Fibroblast of gingiva (primary cell): ENCODE measurements at regions not wholly inside any gene's neighbourhood (a gene's known extent, or its start where the extent isn't known, plus 50 kb on each side); places are given as distances from the start of the nearest gene placed in this dataset.

ENCODE experiments used
- DNase-seq: peaks from one replicate; pipeline ENCODE4 v3.0.0-alpha.2; 2011; ENCODE audit warnings: low read depth

GRCh38 chr2:128494307-128494639 is 175.6 kb upstream of the HS6ST1 start:
- no peak for DNase-seq

DNA sequence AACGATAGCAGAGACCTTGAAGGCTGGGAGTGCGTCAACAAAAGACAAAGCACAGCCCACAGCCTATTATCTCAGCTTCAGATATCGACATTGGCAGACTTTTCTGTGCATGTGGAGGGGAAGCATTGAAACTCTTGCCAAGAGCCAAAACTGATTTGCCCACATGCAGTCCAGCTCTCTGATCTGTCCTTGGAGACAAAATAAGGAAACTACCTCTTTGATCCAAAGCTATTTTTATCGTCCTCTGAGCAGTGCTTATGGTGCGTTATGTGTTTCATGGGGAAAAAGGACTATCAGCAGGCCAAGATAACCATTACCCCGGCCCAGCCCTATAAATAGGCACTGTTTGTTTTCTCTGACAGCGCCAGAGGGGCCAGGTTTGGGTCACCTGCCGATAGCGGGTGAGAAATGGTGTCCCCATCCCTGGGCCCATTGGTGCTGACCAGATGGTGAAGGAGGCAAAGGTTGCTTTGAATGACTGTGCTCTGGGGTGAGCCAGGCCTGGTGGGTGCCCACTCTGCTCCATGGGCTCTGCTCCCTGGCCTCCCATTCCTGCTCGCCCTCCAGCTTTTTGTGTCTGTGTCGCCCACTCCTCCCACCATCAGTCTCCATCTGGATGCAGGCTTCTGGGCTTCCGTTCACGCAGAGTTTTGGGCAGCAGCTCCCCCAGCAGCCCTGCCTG is 176.1 kb upstream of the HS6ST1 start:
- no peak for DNase-seq

DNA sequence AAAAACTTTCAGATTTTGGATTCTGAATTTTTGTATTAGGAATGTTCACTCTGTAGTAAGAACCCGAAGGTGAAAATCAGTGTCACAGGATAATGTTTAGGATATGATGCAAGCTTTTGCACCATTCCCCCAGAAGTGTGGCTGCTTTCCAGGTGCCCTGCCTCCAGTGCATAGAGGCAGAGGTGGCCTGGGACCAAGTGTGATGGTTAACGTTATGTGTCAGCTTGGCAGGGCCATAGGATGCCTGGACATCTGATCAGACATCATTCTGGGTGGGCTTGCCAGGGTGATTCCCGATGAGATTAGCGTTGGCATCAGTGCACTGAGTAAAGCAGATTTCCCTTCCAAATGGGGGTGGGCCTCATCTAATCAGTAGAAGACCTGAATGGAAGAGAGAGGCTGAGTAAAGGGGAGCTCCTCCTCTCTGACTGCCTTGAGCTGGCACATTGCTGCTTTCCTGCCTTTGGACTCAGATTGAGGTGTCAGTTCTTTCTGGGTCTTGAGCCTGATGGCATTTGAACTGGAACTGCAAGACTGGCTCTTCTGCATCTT is 177.4 kb upstream of the HS6ST1 start:
- no peak for DNase-seq

GRCh38 chr2:128496700-128497099 is 178.0 kb upstream of the HS6ST1 start:
- DNase-seq: no peak

- no peak for DNase-seq
Measured at GRCh38 chr2:128497461-128497860, 178.8 kb upstream of the HS6ST1 start.

GRCh38 chr2:128498086-128498485 is 179.4 kb upstream of the HS6ST1 start:
- DNase-seq: no peak

GRCh38 chr2:128498589-128498988 is 179.9 kb upstream of the HS6ST1 start:
- DNase-seq: no peak

DNA sequence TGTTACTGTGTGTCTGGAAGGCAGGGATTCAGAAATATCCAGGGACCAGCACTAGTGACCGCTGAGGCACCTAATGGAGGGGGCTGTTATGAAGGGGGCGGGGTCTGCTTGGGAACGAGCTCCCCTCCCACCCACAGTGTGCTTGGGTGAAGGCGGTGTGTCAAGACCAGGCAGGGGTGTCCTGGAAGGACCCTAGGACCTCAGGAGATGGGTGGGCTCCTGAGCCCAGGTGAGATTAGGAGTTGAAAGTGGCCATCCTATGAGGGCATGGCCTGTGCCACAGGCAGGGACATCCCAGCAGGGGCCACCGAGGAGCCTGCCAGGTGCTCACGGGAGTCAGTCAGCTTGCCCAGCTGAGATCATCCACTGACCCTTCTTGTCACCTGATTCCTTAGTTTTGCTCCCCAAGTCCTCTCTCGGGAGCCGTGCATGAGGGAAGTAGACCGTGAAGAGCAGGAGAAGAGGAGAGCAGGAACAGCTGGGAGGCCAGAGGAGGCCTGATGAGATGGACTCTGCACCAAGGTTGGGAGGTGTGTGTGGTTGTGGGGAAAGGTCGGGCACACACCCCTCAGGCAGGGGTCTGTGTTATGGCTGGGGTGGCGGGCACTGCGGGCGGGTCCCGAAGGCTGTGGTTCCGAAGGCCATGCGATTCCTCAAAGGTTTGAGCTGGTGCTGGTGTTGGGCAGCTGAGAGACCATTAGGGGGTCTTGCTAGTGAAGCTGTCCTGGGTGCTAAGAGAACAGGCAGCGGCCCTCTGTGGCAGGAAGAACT is 180.9 kb upstream of the HS6ST1 start:
- no peak for DNase-seq

DNA sequence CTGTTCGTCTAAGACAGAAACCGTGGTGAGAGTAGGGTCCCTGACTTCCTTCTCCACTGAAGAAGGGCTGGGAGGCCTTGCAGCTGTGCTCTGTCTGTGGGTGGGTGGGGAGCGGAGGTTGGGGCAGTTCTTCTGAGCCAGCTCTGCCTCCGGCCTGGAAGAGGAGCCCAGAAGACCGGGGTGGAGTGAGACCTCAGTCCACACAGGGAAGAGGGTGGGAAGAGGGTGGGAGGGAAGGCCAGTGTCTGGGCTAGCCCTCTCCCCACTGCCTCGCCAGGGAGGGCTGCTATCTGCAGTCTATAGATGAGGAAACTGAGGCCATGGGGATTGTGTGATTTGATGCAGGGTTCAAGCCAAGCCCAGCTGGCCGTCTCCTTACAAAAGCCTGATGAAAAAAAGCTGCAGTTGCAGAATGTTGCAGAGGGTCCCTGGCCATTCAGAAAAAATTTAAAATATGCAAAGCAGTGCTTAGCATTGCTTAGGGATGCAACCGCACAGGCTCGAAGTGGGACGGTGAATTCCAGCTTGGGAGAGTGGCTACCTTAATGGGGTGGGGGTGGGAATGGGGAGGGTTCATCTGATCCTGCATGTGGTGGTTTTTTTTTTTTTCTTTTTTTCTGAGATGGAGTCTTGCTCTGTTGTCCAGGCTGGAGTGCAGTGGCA is 181.6 kb upstream of the HS6ST1 start:
- DNase-seq: no peak

GRCh38 chr2:128501006-128501690 is 182.5 kb upstream of the HS6ST1 start:
- DNase-seq: no peak

- no peak for DNase-seq
Measured at GRCh38 chr2:128501700-128502099, 183.0 kb upstream of the HS6ST1 start.

DNA sequence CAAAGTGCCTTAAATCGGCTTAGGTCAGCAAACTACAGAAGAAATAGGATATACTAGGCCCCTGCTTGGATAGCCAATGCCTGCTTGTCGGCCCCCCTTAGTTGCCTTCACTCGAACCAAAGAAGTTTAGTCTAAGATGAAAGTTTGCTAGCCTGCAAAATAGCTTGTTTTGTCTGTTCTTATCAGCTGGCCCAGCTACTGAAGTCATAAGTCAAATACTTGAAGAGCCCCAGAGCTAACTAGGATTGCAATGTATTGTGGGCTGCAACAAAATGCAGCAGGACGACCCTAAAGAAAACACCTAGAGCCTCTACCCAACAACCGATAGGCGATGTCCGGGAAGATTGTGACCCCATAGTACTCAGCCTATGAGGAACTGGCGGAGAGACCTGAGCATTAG is 183.5 kb upstream of the HS6ST1 start:
- no peak for DNase-seq

DNA sequence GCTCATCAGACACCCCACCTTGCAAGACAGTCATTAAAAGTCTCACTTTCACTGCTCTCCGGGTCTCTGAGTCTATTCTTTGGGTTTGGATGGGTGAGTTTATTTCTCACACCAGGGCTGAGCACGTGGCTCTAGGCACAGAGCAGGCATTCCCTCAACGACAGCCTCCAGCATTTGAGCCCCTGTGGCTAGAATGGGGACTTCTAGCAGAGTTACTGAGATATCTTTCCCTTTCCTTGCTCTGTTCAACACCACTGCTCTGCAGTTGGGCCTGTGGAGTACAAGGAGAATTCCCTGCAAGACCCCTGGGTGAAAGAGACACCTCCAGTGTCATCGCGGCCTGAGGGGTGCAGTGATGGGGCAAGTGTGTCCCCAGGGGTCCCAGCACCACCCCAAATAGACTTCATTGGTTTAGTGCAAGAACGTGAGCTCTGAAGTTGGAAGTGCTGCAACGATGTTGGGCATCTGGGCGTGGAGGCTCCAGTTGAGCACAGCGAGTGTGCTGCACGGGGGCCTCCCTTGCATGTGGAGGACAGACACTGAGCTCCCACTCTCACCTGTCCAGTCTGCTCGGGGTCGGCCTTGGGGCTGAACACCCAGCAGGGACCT is 184.1 kb upstream of the HS6ST1 start:
- no peak for DNase-seq

DNA sequence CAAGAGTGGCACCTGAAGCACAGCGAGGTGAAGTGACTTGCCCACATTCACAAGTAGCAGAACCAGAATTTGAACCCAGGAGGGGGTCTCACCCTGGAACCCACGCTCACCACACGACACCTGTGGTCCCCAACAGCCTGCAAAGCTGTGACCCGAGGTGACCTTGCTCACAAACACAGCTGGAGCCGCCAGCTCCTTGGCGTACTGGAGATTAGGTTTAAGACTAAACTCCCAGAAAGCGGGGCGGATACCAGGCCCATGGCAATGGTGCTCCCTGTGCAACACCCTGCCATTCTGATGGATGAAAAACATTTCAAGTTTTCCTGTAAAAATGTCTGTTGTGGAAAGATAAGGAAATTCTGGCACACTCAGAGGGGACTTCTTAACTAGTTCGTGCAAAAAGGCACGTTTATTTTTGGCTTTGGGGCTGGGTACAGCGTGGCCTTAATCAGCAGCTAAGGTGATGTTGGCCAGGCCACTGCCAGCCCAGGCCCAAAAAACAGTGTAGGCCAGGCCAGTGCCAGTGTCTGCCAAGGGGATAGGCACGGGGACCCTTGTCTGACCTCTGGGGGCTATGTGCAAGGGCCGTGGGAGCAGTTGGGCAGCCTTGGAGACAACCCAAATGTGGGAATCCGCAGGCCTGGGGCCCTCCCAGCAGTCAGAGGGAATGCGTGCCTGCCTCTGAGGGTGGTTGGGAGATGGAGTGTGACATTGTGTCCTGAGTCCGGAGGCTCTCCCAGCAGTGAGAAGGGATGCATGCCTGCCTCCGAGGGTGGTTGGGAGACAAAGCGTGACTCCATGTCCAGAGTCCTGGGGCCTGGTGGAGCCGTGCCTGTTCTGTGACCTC is 185.0 kb upstream of the HS6ST1 start:
- DNase-seq: no peak

DNA sequence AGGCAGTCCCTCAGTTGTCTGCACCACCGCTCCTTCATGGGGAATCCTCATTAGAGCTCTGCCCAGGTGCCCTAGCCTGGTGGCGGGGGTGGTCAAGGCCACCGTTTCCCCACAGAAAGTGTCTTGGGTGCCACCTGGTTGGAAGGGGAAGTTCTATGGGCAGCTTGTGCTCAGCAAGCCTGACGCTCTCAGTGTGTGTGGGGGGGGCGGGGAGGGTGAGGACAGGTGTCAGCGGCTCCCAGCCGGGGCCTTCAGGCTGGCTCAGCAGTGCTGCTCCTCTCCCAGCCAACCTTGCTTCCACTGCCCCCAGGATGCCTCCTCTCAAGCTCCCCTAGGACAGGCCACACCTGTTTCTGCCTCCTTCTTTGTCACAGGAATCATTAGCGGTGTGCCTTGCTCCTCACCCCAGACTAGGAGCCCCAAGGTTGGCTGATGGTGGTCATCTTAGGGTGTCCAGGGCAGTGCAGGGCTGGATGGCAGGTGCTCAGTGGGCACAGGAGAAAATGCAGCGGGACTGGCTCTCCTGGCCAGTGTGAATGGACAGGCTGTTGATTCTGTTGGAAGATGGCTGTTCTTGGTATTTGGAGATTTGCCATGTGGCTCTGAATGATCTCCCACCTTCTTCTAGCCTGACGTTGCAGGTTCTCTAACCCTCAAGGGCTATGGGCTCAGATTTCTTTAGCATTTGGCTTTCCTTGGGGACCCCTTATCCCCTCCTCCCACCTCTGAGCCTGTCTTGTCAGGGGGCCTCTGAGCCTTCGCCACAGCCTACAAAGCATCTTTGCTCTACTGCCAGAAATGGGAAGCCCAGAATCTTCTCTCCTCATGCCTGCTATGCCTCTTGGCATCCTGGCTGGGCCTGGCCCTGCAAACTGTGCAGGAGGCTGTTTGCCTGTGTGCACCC is 185.8 kb upstream of the HS6ST1 start:
- no peak for DNase-seq

- no peak for DNase-seq
Measured at GRCh38 chr2:128505150-128505490, 186.5 kb upstream of the HS6ST1 start.

DNA sequence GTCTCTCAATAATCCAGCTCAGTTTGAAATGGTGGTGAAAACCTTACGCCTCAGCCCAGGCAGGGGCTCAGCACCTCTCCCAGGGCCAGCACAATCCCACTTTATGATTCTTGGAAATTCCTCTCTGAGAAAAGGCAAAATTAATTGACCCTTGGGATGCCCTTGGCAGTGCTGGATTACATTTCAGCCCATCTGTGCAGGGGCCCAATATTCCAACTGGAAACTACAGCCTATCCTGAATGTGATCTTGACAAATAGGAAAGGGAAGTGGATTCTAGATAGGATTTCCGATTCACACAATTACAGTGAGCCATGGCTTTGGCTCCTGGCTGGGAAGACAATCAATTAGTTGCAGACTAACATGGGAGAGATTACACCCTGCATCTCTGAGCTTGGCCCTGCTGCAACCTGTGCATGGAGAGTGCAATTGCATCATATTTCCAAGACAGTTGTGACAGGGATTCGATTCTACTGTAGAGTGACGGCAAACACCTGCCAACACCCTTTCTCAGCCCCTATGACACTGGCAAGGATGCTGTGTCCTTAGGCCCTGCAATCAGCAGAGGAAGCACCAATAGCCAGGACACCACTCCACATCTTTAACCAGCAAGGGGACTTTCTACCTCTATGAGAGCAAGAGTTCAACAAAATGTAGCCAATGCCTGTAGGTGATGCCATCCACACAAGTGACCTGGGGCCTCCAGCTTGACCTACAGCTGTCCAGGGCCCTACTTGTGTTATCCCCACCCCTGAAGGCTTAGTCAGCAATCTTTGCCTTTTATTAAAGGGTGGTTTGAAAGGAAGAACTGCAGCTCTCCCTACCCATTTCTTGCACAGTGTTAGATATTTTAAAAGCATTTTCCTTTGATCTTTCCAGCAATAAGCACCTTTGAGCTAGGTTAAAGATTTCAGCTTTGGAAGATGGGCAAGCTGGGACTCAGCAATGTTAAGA is 187.2 kb upstream of the HS6ST1 start:
- DNase-seq: no peak

- no peak for DNase-seq
Measured at GRCh38 chr2:128506534-128506933, 187.9 kb upstream of the HS6ST1 start.
